ENCODE measurements at regions not wholly inside any gene's neighbourhood (a gene's known extent, or its start where the extent isn't known, plus 50 kb on each side); places are given as distances from the start of the nearest gene placed in this dataset.

DNA sequence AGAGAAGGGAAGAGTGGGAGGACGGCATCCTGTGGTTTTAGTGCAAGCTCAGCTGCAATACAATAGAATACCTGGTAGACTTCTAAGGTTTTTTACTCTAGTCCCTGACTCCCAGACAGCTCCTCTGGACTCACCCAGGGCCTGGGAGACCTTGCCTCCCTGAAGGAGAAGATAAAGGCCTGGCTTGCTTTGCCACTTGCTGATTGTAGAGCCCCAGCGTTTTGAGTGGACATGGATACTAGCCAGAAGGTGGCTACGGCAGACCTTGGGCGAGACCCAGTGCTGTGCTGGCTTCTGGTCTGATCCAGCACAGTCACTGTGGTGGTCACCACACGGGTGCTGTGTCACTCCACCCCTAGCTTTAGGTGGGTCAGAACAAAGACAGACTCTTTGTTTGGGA is 72.2 kb upstream of the TTC14 start:
- H2AFZ ChIP-seq (ENCODE audit: low read length): no peak overlapping the region
- no peak overlapping the region for H3K4me3 ChIP-seq (replicated peaks in 1 of 3; ENCODE audit: insufficient read depth in 1 of 3, low read depth in 2 of 3, low read length in 3 of 3)
- no peaks in the 10 kb centered on the region for H3K9me3 ChIP-seq (ENCODE audit: low read length)
- ATAC-seq (no peak), DNase-seq (ENCODE audit: low spot score) (no peak), FAIRE-seq (no peak)
- no peak for TF ChIP-seq RCOR2 (CRISPR knock-in tag; IDR thresholded peaks at IDR 0.05)
- no peak for TF ChIP-seq MED13 (CRISPR knock-in tag; IDR thresholded peaks at IDR 0.05)
- TF ChIP-seq CHCHD3 (CRISPR knock-in tag; IDR thresholded peaks at IDR 0.05): no peak
- TF ChIP-seq, protein P1, sequence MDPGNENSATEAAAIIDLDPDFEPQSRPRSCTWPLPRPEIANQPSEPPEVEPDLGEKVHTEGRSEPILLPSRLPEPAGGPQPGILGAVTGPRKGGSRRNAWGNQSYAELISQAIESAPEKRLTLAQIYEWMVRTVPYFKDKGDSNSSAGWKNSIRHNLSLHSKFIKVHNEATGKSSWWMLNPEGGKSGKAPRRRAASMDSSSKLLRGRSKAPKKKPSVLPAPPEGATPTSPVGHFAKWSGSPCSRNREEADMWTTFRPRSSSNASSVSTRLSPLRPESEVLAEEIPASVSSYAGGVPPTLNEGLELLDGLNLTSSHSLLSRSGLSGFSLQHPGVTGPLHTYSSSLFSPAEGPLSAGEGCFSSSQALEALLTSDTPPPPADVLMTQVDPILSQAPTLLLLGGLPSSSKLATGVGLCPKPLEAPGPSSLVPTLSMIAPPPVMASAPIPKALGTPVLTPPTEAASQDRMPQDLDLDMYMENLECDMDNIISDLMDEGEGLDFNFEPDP (CRISPR knock-in tag; conservative IDR thresholded peaks at IDR 0.05): no peak
- no peak for TF ChIP-seq REPIN1 (CRISPR knock-in tag; IDR thresholded peaks at IDR 0.05; ENCODE audit: borderline replicate concordance, low read depth)
- no peak for TF ChIP-seq ZBTB7A (CRISPR knock-in tag; IDR thresholded peaks at IDR 0.05)
- TF ChIP-seq, protein P2, sequence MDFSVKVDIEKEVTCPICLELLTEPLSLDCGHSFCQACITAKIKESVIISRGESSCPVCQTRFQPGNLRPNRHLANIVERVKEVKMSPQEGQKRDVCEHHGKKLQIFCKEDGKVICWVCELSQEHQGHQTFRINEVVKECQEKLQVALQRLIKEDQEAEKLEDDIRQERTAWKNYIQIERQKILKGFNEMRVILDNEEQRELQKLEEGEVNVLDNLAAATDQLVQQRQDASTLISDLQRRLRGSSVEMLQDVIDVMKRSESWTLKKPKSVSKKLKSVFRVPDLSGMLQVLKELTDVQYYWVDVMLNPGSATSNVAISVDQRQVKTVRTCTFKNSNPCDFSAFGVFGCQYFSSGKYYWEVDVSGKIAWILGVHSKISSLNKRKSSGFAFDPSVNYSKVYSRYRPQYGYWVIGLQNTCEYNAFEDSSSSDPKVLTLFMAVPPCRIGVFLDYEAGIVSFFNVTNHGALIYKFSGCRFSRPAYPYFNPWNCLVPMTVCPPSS (IDR thresholded peaks at IDR 0.05): no peak
- TF ChIP-seq ONECUT2 (CRISPR knock-in tag; IDR thresholded peaks at IDR 0.05): no peak
- H3K27ac ChIP-seq (ENCODE audit: extremely low read length, insufficient read depth, low read length): no peak overlapping the region
- POLR2A ChIA-PET: no interaction called here
- BruUV-seq (replicated peaks): no TSS peak
- CTCF ChIA-PET (ENCODE audit: low intra/inter-chr PET ratio, low total read pairs): no interaction called here
- H3K79me2 ChIP-seq (ENCODE audit: insufficient read depth, low read length): no peaks in the 10 kb centered on the region
- no peak overlapping the region for H3K4me2 ChIP-seq (ENCODE audit: low read depth, low read length)
- in situ Hi-C loops (cut with HindIII; ENCODE audit: extremely low pct_ligation_motif_present, low pct_unique_long_range_greater_than_20kb): no loop called here
- 0 out of 5 replicates have a peak, but pooled peaks cover 0 to 1% of the 10 kb centered on the region in 2 experiments for H3K27me3 ChIP-seq (ENCODE audit: control insufficient read depth in 1 of 2, insufficient read depth in 2 of 2, low read length in 2 of 2)
- H3K36me3 ChIP-seq (replicated peaks in 1 of 2; ENCODE audit: control insufficient read depth in 1 of 2, insufficient read depth in 2 of 2, low read length in 2 of 2): no peaks in the 10 kb centered on the region
- H3K9ac ChIP-seq (ENCODE audit: insufficient read depth, low read depth, low read length): no peak overlapping the region
- no peaks in the 10 kb centered on the region for H4K20me1 ChIP-seq (ENCODE audit: insufficient read depth, low read length)
- WGBS (ENCODE audit: low lambda C conversion rate): 13% methylated on average over 4 of the region's 5 CpGs
- intact Hi-C loops (cut with micrococcal nuclease; ENCODE audit: unreplicated experiment): no loop called here
- no peaks in the 10 kb centered on the region for H3K4me1 ChIP-seq (ENCODE audit: insufficient read depth, low read length)
